ENCODE measurements at regions not wholly inside any gene's neighbourhood (a gene's known extent, or its start where the extent isn't known, plus 50 kb on each side); places are given as distances from the start of the nearest gene placed in this dataset.

DNA sequence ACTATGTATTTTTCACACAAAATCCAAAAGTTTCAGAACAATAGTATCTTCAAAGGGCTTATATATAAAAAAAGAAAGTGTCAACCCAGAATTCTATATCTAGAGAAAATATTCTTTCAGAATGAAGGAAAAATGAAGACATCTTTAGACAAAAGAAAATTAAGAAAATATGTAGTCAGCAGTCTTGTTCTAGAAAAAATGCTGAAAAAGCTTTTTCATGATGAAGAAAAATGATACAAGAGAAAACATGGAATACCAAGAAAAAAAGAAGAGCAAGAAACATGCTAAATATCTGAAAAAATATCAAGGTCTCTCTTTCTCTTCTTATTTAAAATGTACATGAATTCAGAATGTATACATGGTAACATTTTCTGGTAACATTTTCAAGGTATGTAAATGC is 816.8 kb upstream of the FAT3 start:
- H3K4me3 ChIP-seq (ENCODE audit: low read depth, low read length), result no peak overlapping the region
- ChIA-PET POLR2A (no interaction called here), CTCF (interaction anchor here (0.7 kb wide), 1 partner anchor 1762 kb away, joined by 3 read pairs; no protein-coding TSS in a partner anchor)
- H3K4me1 ChIP-seq (ENCODE audit: control insufficient read depth, insufficient read depth, low read length), result no peaks in the 10 kb centered on the region
- no peaks in the 10 kb centered on the region for H3K36me3 ChIP-seq (ENCODE audit: control insufficient read depth in 2 of 2, insufficient read depth in 1 of 2, low read length in 2 of 2)
- no peaks in the 10 kb centered on the region for H3K9me3 ChIP-seq (ENCODE audit: control insufficient read depth, insufficient read depth, low read depth, low read length)
- no peak overlapping the region for H3K27ac ChIP-seq (ENCODE audit: extremely low read depth, low read depth, low read length)
- TF ChIP-seq ZNF239 (tag by site-specific recombination; IDR thresholded peaks at IDR 0.05) (no peak), ZNF2 (tag by site-specific recombination; IDR thresholded peaks at IDR 0.05) (no peak)

DNA sequence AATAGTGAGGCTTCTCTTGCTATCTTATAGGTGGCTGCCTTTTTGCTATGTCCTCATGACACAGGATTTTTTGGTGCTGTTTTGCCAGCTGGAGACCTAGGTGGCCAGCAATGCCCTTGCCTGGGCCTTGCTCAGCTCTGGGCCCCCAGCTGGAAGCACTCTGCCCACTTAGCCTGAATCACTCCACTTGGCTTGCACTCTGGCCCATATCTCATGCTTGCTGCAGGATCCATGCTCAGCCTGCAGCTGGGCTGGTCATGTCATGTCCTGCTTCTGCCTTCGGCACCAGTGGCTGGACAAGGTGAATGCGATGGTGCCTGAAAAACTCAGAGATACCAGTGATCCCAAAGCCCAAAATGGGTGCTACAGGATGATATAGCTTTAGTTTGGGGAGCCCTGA is 818.6 kb upstream of the FAT3 start:
- ChIA-PET POLR2A (no interaction called here), CTCF (no interaction called here)
- no peaks in the 10 kb centered on the region for H3K36me3 ChIP-seq (ENCODE audit: control insufficient read depth in 2 of 2, insufficient read depth in 1 of 2, low read length in 2 of 2)
- no peak overlapping the region for H3K27ac ChIP-seq (ENCODE audit: extremely low read depth, low read depth, low read length)
- no peak overlapping the region for H3K4me3 ChIP-seq (ENCODE audit: low read depth, low read length)
- no peaks in the 10 kb centered on the region for H3K9me3 ChIP-seq (ENCODE audit: control insufficient read depth, insufficient read depth, low read depth, low read length)
- no peaks in the 10 kb centered on the region for H3K4me1 ChIP-seq (ENCODE audit: control insufficient read depth, insufficient read depth, low read length)
- no peak for TF ChIP-seq ZNF140 (tag by site-specific recombination; IDR thresholded peaks at IDR 0.05)
- no peak for TF ChIP-seq ZNF398 (tag by site-specific recombination; IDR thresholded peaks at IDR 0.05)
- no peak for TF ChIP-seq ZNF302 (tag by site-specific recombination; IDR thresholded peaks at IDR 0.05; ENCODE audit: low read depth)
- TF ChIP-seq ZNF121 (tag by site-specific recombination; IDR thresholded peaks at IDR 0.05), result no peak
- TF ChIP-seq ZNF155 (tag by site-specific recombination; IDR thresholded peaks at IDR 0.05), result no peak
- no peak for TF ChIP-seq ZNF2 (tag by site-specific recombination; IDR thresholded peaks at IDR 0.05)
- no peak for TF ChIP-seq IKZF3 (tag by site-specific recombination; IDR thresholded peaks at IDR 0.05)
- no peak for TF ChIP-seq ZBTB1 (tag by site-specific recombination; IDR thresholded peaks at IDR 0.05)
- TF ChIP-seq BCL11A (tag by site-specific recombination; IDR thresholded peaks at IDR 0.05; ENCODE audit: low read depth), result no peak
- no peak for TF ChIP-seq HOXD13 (CRISPR knock-in tag; IDR thresholded peaks at IDR 0.05; ENCODE audit: borderline replicate concordance)
- no peak for TF ChIP-seq ZSCAN5A (tag by site-specific recombination; IDR thresholded peaks at IDR 0.05)
- no peak for TF ChIP-seq PRDM4 (tag by site-specific recombination; IDR thresholded peaks at IDR 0.05)
- TF ChIP-seq EGR2 (tag by site-specific recombination; IDR thresholded peaks at IDR 0.05; ENCODE audit: low read depth), result no peak
- TF ChIP-seq OVOL3 (tag by site-specific recombination; IDR thresholded peaks at IDR 0.05), result no peak
- TF ChIP-seq ZNF335 (tag by site-specific recombination; conservative IDR thresholded peaks at IDR 0.05), result no peak
- no peak for TF ChIP-seq KLF17 (tag by site-specific recombination; IDR thresholded peaks at IDR 0.05)
